ENCODE measurements at regions not wholly inside any gene's neighbourhood (a gene's known extent, or its start where the extent isn't known, plus 50 kb on each side); places are given as distances from the start of the nearest gene placed in this dataset.

DNA sequence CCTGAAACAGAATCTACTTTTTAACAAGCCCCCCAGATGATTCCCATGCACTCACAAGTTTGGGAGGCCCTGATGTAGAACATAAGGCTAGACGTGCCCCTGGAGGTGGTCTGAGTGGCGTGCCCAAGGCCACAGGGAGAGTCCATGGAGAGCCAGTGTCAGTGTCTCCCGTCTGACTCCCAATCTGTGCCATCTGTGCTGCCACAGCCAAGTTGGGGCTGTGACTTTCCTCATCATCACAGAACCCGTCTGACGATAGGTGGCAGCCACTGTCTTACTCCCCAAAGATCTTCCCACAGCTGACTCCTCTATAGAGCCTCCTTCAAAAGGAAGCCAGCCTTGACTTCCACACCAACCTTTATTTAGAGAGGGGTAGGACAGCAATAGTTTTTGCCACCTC is 470.5 kb downstream of the SOX6 start:
- CTCF ChIA-PET = interaction anchor here (0.7 to 1.6 kb wide), 2 partner anchors 15 to 82 kb away, joined by 3 to 4 read pairs; no protein-coding TSS in a partner anchor
- H3K4me3 ChIP-seq (ENCODE audit: low read depth, low read length) = no peak overlapping the region
- POLR2A ChIA-PET = no interaction called here
- TF ChIP-seq CTCF (IDR thresholded peaks at IDR 0.05; ENCODE audit: insufficient read depth, low read length, missing control alignments) = no peak
- DNase-seq (ENCODE audit: low read depth, low spot score) = no peak

DNA sequence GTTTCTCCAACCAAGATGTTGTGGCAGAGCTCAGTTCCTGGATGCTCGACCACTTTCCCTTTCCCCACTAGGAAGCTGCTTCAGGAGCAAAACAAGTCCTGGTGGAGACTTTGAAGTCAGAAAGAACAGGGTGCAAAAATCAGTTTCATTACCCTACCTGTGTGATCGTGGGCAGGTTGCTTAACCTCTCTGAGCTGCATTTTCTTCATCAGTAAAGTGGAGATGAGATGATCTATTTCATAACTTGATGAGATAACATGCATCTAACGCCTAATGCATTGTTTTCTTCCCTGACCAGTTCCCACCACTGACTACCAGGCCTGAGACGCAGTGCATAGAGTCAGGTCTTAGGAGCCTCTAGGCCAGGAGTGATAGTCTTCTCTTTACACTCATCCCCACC is 470.0 kb downstream of the SOX6 start:
- no peak for TF ChIP-seq CTCF (IDR thresholded peaks at IDR 0.05; ENCODE audit: insufficient read depth, low read length, missing control alignments)
- DNase-seq (ENCODE audit: low read depth, low spot score) = no peak
- ChIA-PET CTCF (interaction anchor here (0.7 to 1.6 kb wide), 2 partner anchors 15 to 82 kb away, joined by 3 to 4 read pairs; no protein-coding TSS in a partner anchor), POLR2A (no interaction called here)
- no peak overlapping the region for H3K4me3 ChIP-seq (ENCODE audit: low read depth, low read length)

GRCh38 chr11:15886866-15887265 is 469.5 kb downstream of the SOX6 start:
- ChIA-PET POLR2A (no interaction called here), CTCF (interaction anchor here (0.7 to 1.6 kb wide), 4 partner anchors 12 to 239 kb away, joined by 3 to 10 read pairs (median 4); no protein-coding TSS in a partner anchor)
- no peak for DNase-seq (ENCODE audit: low read depth, low spot score)
- TF ChIP-seq CTCF (IDR thresholded peaks at IDR 0.05; ENCODE audit: insufficient read depth, low read length, missing control alignments) = no peak
- H3K4me3 ChIP-seq (ENCODE audit: low read depth, low read length) = no peak overlapping the region

- H3K4me3 ChIP-seq (ENCODE audit: low read depth, low read length) = no peak overlapping the region
- no peak for DNase-seq (ENCODE audit: low read depth, low spot score)
- TF ChIP-seq CTCF (IDR thresholded peaks at IDR 0.05; ENCODE audit: insufficient read depth, low read length, missing control alignments) = no peak
- ChIA-PET POLR2A (no interaction called here), CTCF (interaction anchor here (1.6 kb wide), 1 partner anchor 69 kb away, joined by 5 read pairs; no protein-coding TSS in a partner anchor)
Observed at GRCh38 chr11:15888556-15889345, 467.6 kb downstream of the SOX6 start.

DNA sequence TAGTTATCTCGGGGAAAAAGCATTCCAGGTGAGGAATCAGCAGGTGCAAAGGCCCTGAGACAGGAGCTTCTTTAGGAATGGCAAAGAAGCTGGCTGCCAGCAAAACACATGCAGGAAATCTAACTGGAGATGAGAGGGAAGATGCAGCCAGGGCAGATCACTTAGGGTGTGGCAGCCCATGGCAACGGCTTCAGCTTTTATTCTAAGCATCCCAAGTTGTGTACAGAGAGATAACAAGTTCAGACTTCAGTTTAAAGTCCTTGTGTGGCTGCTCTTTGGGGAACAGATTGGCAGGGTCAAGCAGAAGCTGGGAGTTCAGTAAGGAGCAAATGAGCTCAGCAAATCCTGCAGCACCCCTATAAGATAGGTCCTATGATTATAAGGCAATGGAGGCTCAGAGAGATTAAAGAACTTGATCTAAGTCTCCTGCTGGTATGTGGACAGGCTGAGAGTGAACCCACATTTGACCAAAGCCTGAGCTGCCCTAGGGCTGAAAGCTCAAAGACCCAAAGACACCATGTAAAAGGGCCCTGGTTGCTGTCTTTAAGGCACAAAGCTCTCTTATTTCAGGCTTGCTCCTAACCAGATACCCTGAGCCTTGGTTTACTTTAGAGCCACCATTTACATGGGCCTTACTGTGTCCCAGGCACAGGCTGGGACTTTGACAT is 466.8 kb downstream of the SOX6 start:
- TF ChIP-seq CTCF (IDR thresholded peaks at IDR 0.05; ENCODE audit: insufficient read depth, low read length, missing control alignments) = no peak
- DNase-seq (ENCODE audit: low read depth, low spot score) = no peak
- POLR2A ChIA-PET = interaction anchor here (0.6 kb wide), 2 partner anchors 716 to 717 kb away, joined by 3 read pairs; no protein-coding TSS in a partner anchor
- H3K4me3 ChIP-seq (ENCODE audit: low read depth, low read length) = no peak overlapping the region
- CTCF ChIA-PET = interaction anchor here (1.6 kb wide), 1 partner anchor 70 kb away, joined by 5 read pairs; no protein-coding TSS in a partner anchor
